ENCODE measurements at regions not wholly inside any gene's neighbourhood (a gene's known extent, or its start where the extent isn't known, plus 50 kb on each side); places are given as distances from the start of the nearest gene placed in this dataset.
"Not testable (repeated sequence)": the region's sequence is repeated elsewhere in the genome, so short reads cannot be mapped to it uniquely, and the experiment has no call there.

DNA sequence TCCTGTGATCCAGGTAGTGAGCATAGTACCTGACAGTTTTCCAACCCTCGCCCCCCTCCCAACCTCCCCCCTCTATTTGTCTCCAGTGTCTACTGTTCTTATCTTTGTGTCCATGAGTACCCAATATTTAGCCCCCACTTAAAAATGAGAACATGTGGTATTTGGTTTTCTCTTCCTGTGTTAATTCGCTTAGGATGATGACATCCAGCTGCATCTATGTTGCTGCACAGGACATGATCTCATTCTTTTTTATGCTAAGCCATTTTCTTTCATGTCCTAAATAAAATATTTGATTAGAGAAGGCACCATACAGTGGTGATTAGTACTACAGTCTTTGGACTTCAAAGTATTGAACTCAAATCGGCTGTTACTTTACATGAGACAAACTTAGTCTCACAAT lies 1087.9 kb downstream of the CBLN2 start:
- DNase-seq, result no peak

DNA sequence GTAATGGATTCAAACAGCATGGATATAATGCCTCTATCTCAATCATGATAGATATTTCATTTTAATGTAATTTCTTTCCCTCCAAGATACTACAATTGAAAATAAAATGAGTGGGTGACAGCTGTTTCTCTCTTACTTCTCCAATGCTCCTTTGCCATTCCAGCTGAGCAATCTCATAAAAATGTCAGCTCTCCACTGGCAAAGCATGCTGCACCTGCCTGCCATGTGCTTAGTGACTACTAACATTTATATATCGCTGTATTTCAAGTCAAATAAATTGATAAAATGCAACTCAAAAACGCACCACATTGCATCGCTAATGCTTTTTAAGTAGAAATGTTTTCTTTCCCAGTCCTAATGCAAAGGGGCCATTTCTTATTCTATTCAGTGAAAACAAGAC lies 1093.9 kb downstream of the CBLN2 start:
- DNase-seq, result no peak

DNA sequence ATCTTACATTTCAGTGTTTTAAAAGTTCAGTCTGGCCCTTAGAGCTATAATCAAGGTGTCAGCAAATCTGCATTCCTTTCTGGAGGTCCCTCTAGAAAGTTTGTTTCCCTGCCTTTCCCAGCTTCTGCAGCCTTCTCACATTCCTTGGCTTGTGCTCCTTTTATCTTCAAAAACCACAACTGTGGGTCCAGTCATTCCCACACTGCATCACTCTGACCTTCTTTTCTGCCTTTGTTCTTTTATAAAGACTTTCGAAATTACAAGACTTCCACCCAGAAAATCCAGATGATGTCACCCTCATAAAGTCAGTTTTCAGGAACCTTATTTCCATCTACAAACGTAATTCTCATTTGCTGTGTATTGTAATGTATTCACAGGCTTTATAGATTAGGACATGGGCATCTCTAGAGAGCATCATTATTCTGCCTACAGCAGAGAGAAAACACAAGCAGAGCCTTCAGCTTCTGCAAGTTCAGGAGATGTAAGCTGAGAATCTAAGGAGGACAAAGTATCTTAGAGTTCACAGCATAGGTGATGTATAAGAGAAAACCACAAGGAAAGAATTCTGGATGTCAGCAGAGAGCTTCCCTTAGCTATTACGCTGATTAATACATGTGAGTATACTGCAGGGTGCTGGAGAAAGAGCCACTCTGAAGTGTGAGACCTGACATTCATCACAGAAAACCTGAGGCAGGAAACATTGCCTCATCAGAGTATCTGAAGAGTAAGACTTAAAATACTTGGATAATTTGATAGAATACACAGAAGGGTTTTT lies 1100.2 kb downstream of the CBLN2 start:
- DNase-seq, result no peak

DNA sequence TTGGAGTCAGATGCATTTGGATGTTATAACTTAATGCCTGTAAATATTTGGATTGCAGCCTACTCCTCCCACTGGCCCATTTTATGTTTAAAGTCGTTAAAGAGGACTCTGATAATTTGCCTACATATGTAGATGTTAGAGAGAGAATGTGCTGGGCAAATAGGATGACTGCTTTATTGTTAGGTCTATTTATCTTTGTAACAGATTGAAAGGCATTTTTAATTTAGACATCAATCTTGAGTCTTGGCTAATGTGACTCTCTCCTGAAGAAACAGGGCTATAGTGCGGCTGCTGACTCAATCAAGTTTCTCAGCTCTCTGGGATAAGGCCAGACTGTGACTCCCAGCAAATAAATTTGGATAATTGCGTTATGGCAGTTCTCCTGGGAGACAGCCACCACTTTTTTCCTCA lies 1101.4 kb downstream of the CBLN2 start:
- DNase-seq, result no peak

DNA sequence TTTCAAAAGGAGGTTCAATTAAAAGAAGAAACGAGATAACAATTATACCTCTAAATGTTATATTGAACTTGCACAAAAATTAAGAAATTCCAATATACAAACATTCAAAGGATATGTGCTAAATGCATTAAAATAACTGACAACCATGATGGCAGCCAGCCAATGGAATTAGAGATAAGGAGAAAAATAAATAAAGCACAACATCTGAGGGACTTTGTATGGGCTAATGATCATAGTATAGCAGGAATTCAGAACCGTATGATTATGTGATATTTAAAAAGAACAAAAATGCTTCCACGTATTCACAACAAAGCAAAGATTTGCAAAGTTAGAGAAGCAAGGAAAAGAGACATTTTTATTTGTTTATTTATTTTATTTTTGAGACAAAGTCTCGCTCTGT lies 1103.0 kb downstream of the CBLN2 start:
- no peak for DNase-seq

DNA sequence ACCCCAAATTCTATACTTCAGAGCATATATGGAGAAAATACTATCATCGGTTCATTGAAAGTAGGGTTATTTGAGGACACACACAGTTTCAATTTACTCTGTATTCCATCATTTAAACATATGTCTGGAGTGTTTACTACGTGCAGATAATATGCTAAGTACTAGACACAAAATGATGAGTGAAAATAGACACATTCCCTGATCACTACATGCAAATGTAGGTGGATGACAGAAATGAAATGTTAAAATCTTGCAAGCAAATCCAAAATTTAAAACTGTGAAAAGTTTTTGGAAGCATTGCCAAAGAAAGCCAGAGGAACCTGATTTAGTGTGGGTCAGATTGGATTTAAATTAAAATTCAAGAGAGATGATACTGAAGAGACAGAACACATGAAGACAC lies 1106.6 kb downstream of the CBLN2 start:
- peak; percentile 31 for DNase-seq

DNA sequence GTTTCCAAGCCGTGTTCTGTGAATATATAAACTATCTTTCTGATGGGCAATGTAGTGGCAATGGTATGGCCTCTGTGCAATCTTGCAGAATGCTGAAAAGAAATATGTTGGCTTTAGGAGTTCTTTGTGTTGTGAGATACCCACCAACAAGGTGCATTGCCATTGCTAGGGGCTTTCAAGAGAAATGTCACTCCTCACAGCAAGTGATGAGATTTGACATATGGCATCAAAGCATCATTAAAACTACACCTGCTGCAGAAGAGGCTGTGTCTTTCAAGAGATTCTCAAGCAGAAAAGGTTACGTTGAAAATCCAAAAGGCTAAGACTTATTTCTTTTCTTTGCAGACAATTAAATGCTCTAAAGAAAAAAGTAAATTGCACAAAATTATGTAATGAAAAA lies 1110.8 kb downstream of the CBLN2 start:
- DNase-seq, result no peak

DNA sequence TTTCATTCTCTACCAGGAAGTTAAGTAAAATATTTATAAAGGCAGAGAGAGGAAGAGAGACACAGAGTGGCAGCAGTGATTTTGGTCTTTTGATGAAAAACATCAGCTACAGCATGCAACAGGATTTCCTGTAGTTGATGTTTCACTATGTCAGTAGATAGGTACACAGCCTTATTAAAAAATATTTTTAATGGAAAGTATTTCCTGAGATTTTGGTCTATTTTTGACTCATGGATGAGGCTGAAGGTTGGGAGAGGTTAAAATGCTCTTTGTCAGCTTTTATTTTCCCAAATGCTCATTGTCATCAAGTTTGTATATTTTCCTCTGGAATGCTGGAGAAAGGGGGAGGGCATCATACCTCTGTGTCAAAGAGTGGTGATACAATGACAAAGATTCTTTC lies 1112.5 kb downstream of the CBLN2 start:
- DNase-seq, result no peak

DNA sequence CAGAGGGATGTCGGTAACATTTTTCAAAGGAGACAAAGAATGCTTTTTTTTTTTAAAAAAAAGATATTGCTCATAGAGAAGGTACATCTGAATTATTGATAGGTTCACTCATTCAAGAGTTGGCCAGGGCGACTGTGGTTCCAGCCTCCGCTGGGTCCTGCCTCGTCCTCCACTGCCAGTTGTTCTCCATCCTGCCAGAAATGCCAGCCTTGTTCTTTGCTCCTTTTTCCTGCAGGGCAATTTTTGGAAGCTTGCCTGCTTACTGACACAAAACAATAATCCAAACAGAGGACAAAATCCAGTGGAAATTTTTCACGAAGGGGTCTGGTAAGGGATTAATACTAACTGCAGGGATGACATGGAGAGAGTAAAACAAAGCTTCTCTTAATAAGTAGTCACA lies 1113.0 kb downstream of the CBLN2 start:
- no peak for DNase-seq

DNA sequence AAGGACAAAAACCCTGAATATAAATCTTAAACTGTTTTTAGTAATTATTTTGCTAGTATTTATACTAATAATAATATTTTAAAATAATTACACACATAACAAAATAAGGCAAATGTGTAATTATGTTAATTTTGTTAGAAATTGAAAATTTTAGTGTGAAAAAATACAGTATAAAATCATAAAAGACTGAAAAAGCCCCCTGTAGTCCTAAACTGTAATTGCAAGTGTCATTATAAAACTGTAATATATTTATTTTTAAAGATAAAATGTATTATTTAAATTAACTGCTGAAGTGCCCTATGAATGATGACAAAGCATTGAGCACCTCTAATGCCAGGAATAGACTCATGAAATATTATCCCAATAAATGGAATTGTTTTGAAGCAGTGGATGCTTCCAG lies 1117.7 kb downstream of the CBLN2 start:
- DNase-seq, result no peak

DNA sequence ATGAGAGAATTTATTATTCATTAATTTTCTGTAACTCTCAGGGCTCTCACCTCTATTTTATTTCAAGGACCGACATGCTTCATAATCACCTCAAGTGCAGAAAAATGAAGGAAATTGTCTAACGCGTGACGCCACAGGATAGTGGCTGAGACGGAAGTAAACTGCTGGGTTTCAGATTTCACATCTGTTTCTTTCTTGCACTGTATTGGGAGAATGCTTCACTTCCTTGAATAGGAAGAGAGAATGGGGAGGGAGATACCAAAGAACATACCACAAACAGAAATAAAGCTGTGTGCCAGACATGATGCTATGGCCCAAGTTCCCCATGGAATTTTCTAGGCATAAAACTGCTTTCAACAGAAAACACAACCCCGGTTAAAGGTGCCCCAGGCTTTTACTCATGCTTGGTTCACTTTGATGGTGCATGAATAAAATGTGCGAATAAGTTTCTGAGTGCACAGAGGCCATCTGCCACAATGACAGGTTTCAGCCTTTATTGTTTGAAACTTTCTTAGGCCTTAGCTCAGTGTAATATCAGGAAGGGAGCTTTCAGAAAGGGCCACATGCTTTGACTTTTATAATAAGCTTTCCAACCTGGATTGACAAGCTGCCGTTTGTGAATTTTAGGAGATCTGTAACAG lies 1116.4 kb downstream of the SOCS6 start:
- DNase-seq, result no peak

DNA sequence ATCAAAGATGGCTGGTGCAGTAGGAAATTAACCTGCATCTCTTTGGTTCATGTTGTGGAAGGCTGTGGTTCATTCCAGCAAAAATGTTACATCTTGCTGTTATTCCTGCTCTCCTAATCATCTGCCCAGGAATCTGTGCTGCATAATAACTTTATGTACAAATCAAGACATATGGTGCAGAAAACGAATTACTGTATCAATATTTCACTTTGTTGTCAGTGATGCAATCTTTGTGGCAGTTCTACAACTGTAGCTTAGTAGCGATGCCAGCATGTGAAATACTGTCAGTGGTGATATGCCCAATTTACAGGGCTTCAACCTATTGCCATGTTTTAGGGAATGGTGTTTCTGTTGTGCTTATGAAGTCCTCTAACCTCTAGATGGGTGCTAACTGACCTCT lies 1114.7 kb downstream of the SOCS6 start:
- no peak for DNase-seq

DNA sequence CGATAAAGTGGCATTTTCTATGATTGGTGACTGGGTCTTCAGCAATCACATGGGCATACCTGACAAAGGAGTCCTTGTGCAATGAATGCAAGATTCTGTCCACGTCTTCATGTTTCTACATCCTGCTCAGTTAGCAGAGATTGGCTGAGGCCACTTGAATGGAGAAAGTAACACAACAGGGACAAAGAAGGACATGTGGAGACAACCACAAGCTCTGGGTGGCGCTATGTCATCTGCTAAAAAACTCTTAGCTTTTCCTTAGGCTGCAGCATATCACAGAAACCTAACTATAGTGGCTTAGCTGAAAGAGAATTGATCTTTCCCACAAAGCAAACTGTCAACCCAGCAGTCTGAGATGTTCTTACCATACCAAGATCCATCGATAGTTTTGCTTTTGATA lies 1109.7 kb downstream of the SOCS6 start:
- DNase-seq, result peak; percentile 77

DNA sequence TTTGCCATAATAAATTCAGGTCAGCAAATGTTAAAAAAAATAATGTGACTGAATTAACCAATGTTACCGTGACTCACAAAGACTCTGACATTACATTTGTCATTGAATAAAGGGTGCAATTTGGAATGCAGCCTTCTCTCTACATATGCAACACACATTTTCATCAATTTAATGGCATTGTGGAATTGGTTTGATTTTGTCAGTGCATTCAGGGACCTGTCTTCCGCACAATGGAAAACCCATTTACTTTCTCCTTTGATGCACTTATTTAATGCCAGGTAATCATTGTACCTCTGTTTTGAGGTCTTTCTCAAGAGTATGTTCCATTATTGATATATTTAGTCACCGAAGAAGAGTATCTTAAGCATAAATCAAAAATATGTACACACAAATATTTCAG lies 1099.3 kb downstream of the SOCS6 start:
- no peak for DNase-seq

DNA sequence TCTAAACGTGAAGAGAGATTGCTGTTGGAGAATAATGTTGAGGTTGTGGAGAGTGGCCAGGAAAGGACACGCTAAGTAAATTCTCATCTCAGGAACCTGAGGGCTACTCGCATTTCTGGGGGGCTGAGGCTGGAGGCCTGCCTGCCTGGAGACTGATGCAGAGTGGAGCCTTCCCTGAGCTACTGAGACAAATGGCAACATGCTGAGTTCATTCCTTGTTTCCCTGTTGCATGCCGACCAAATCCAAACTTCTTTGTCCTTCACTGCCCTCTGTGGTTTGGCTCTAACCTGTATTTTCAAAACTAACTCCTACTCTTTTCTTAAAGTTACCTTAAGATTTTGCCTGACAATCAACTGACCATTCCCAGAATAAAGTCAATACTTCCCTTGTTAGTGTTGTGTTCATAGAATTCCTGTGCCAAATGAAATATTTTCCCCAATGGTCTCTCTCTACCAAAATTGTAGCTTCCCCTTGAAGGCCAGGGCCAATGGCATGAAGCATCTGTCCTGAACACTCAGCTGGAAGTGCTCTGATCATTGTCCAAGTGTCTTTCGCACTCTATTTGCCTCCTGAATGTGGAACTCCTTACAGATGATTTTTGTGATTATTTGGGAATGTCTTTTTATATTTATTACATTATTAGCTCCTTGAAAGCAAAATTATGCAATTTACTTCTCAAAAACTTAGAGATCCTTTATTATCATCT lies 1085.6 kb downstream of the SOCS6 start:
- no peak for DNase-seq

DNA sequence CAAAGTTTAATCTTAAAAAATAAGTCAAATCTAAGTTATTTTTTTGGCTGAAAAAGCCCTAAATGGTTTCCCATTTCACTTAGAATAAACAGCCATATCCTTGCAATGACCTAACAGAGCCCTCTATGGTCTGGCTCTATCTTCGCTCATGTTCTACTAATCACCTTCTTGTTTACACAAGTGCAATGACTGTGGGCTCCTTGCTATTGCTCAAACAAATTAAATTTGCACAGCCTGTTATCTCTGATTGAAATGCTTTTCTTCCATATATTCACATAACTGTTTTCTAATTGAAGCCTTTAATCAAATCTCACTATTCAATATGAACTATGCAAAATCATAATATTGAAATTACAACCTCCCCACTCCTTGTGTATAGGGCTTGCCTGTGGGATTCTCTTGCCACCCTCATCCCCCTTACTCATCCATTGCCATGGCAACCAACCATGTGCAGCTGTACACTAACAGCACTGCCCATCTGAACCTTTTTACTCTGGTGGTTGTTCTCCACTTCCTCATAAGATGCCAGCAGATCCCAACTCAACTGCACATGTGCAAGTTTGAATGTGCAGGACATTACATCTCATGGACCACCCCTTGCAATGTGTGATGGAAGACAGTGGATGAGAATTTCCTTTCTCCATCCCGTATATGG lies 1083.2 kb downstream of the SOCS6 start:
- DNase-seq, result peak; percentile 27

DNA sequence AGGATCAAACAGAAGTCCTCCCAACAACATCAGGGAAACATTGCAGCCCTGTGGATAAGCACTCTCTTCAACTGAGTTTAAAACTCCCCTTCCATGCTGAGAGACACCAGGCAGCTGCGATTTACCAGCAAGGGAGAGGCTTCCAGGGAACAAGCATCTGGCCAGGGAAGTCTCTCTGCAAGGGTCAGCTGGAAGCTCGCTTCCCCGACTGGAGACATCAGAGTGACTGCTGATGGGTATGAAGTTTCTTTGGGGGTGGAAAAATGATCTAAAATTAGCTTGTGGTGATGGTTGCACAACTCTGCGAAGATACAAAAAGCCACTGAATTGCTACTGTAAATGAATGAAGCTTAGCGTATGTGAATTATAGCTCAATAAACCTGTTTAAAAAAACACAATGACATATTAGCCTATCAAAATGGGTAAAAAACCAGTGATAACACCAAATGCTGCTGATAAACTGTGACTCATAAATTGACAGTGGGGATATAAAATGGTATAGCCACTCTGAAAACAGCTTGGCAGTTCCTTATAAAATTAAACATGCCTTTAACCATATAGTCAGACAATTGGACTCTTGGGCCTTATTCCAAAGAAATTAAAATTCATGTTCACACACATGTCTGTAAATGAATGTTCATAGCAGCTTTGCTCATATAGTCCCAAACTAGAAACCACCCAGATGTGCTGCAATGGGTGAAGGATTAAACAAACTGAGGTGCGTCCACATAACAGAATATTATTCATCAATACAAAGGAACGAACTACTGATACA lies 1082.0 kb downstream of the SOCS6 start:
- DNase-seq, result peak; percentile 36

DNA sequence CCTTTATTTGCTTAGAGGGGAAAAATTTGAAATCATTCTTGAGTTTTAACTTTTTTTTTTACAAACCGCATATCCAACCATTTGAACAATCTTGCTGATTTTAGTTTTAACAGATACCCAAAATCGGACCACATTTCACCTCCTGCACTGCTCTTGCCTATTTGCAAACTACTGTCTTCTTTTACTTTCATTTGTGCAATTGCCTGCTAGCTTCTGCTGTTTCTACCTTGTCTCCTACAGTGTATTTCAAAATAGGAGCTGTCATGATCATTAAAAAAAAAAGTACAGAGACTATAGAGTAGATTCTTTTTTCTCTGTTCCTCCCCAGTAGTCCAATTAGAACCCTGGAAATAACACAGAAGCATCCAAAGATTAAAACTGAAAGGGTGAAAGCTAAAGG lies 1081.2 kb downstream of the SOCS6 start:
- DNase-seq, result no peak

DNA sequence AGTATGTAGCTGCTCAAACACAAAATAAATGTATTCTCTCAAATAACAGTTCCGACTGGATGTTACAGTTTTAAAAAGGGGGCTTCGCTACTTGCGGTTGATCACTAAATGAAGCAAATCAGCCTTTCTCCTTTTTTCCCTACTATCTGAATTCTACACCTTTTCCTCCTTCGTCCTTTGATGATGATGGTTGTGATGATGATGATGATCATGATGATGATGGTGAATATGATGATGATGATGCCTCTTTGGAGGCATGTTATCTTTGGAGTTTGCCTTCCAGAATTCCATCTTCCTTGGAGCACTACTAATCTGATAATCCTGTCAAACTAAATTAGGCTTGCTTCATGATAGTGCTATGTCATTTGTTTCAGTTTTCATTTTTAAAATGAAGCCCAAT lies 1073.3 kb downstream of the SOCS6 start:
- no peak for DNase-seq

DNA sequence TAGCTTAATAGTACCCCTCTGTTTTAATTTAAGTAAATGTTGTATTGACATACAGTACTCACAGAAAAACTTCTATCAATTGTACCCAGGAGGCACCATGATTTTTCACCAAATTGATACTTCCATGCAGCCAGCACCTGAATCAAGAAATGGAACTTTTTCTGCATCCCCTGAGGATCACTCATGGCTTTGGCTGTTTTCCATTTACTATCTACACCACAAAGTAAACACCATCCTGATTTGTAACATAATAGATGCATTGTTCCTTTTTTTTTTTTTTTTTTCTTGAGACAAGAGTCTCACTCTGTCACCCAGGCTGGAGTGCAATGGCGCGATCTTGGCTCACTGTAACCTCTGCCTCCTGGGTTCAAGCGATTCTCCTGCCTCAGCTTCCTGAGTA lies 1066.8 kb downstream of the SOCS6 start:
- DNase-seq, result not testable (repeated sequence)

DNA sequence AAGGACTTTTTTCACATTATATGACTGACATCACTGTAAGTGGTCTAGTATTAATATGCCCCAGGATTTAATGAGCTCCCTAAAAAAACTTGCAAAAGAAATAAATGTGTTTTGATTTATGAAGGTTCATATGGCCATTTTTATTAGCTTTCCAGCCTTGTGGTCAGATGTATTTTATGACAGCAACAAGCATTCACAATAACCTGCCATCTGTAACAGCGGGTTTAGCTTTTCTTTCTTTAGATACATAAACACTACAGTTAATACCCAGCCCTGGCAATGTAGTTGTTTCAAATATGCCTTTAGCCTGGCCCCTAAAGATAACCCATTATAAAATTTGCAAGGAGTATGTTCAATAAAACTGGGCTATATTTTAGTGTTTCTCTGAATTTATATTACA lies 1063.8 kb downstream of the SOCS6 start:
- no peak for DNase-seq

DNA sequence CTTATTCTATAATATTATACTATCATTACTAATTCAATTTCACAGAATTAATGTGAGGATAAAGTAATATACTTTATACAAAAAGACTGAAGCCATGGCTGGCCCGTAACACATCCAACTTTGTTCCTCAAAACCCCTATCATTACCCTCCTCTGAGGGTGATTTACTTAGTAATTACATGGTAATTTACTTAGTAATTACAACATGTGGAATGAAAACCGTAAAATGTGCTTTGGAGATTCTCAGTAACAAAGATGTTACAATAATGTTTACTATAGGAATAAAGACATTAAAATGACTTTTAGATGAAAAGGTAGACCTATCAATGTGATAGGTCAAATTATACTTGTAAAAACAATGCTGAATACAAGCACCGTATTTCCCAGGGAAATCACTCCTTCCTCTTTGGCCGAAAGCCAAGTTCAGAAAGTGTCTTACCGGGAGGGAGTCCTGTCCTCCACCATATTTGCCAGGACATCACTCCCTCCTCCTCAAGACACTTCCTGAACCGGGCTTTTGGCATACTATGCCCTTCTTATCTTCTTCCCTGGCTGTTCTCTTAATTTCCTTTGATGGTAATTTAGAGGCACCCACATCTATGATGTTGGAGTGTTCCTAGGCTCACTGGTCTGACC lies 1047.8 kb downstream of the SOCS6 start:
- DNase-seq, result peak; percentile 9

Measured in OCI-M1 (cell line).